GM18861 (cell line): ENCODE measurements at regions not wholly inside any gene's neighbourhood (a gene's known extent, or its start where the extent isn't known, plus 50 kb on each side); places are given as distances from the start of the nearest gene placed in this dataset.

ENCODE experiments used
- ATAC-seq: cut with Tn5 transposase; IDR thresholded peaks from one replicate; pipeline ENCODE4 v1.9.1; 2021; ENCODE audit not compliant: unreplicated experiment

- ATAC-seq, result no peak
These were observed 77.6 kb downstream of the RIPK4 start for GRCh38 chr21:41689289-41689583.

- no peak for ATAC-seq
These were observed 79.2 kb downstream of the RIPK4 start for GRCh38 chr21:41687633-41688032.

- ATAC-seq, result no peak
These were observed 80.2 kb downstream of the RIPK4 start for GRCh38 chr21:41686664-41687063.

- ATAC-seq, result no peak
These were observed 81.2 kb downstream of the RIPK4 start for GRCh38 chr21:41685511-41686149.

GRCh38 chr21:41684381-41685245 lies 82.2 kb downstream of the RIPK4 start:
- ATAC-seq, result no peak

GRCh38 chr21:41683815-41684214 lies 83.0 kb downstream of the RIPK4 start:
- ATAC-seq, result no peak

GRCh38 chr21:41682719-41683179 lies 84.1 kb downstream of the RIPK4 start:
- ATAC-seq, result no peak

- ATAC-seq, result no peak
These were observed 84.7 kb downstream of the RIPK4 start for GRCh38 chr21:41681939-41682718.

GRCh38 chr21:41681348-41681801 lies 85.5 kb downstream of the RIPK4 start:
- no peak for ATAC-seq

- ATAC-seq, result no peak
These were observed 86.2 kb downstream of the RIPK4 start for GRCh38 chr21:41680444-41681347.

- no peak for ATAC-seq
These were observed 87.9 kb downstream of the RIPK4 start for GRCh38 chr21:41678924-41679318.

GRCh38 chr21:41678016-41678923 lies 88.6 kb downstream of the RIPK4 start:
- ATAC-seq, result no peak

GRCh38 chr21:41677671-41678015 lies 89.2 kb downstream of the RIPK4 start:
- no peak for ATAC-seq

- ATAC-seq, result no peak
These were observed 90.7 kb downstream of the RIPK4 start for GRCh38 chr21:41676198-41676597.

- no peak for ATAC-seq
These were observed 91.3 kb downstream of the RIPK4 start for GRCh38 chr21:41675574-41675973.

- ATAC-seq, result no peak
These were observed 92.5 kb downstream of the RIPK4 start for GRCh38 chr21:41674402-41674801.

GRCh38 chr21:41673596-41674335 lies 93.1 kb downstream of the RIPK4 start:
- no peak for ATAC-seq

GRCh38 chr21:41673071-41673470 lies 93.8 kb downstream of the RIPK4 start:
- ATAC-seq, result no peak

- ATAC-seq, result no peak
These were observed 94.3 kb downstream of the RIPK4 start for GRCh38 chr21:41672543-41672915.
